ENCODE measurements at regions not wholly inside any gene's neighbourhood (a gene's known extent, or its start where the extent isn't known, plus 50 kb on each side); places are given as distances from the start of the nearest gene placed in this dataset.

- POLR2A ChIA-PET = no interaction called here
- in situ Hi-C loops (cut with HindIII; ENCODE audit: low pct_unique_long_range_greater_than_20kb, low sequenced_read_pairs) = no loop called here
- Histone ChIP-seq H3K4me1 (ENCODE audit: control insufficient read depth, insufficient read depth, low read length) (no peaks in the 10 kb centered on the region), H3K27ac (ENCODE audit: low read length) (no peak overlapping the region), H3K9me3 (ENCODE audit: control insufficient read depth, insufficient read depth, low read depth, low read length) (no peaks in the 10 kb centered on the region), H3K36me3 (ENCODE audit: control insufficient read depth, insufficient read depth, low read length) (no peaks in the 10 kb centered on the region), H3K4me3 (ENCODE audit: low read depth in 2 of 2, low read length in 2 of 2) (no peak overlapping the region), H3K27me3 (ENCODE audit: control insufficient read depth, insufficient read depth, low read length) (no peaks in the 10 kb centered on the region)
- TF ChIP-seq CTCF (IDR thresholded peaks at IDR 0.05) (no peak), SIN3A (IDR thresholded peaks at IDR 0.05; ENCODE audit: borderline replicate concordance, insufficient read depth, low read depth, low read length) (no peak), POLR2AphosphoS5 (IDR thresholded peaks at IDR 0.05; ENCODE audit: low read depth, low read length) (no peak), TCF7L2 (IDR thresholded peaks at IDR 0.05; ENCODE audit: low read depth, low read length) (no peak), REST (IDR thresholded peaks at IDR 0.05; ENCODE audit: insufficient read depth in 1 of 2, low read depth in 2 of 2, low read length in 1 of 2) (no peak)
- intact Hi-C loops (cut with micrococcal nuclease; ENCODE audit: unreplicated experiment) = no loop called here
- ATAC-seq (no peak), DNase-seq (ENCODE audit: low read depth, low spot score) (no peak)
- CTCF ChIA-PET = no interaction called here
- BruUV-seq (replicated peaks) = no TSS peak
These were observed 144.1 kb downstream of the NMUR2 start for GRCh38 chr5:152260940-152261339.

- Histone ChIP-seq H3K9me3 (ENCODE audit: control insufficient read depth, insufficient read depth, low read depth, low read length) (no peaks in the 10 kb centered on the region), H3K4me3 (ENCODE audit: low read depth in 2 of 2, low read length in 2 of 2) (no peak overlapping the region), H3K36me3 (ENCODE audit: control insufficient read depth, insufficient read depth, low read length) (no peaks in the 10 kb centered on the region), H3K4me1 (ENCODE audit: control insufficient read depth, insufficient read depth, low read length) (no peaks in the 10 kb centered on the region), H3K27me3 (ENCODE audit: control insufficient read depth, insufficient read depth, low read length) (no peaks in the 10 kb centered on the region), H3K27ac (ENCODE audit: low read length) (no peak overlapping the region)
- TF ChIP-seq POLR2AphosphoS5 (IDR thresholded peaks at IDR 0.05; ENCODE audit: low read depth, low read length) (no peak), CTCF (IDR thresholded peaks at IDR 0.05) (no peak), TCF7L2 (IDR thresholded peaks at IDR 0.05; ENCODE audit: low read depth, low read length) (no peak), REST (IDR thresholded peaks at IDR 0.05; ENCODE audit: insufficient read depth in 1 of 2, low read depth in 2 of 2, low read length in 1 of 2) (no peak), SIN3A (IDR thresholded peaks at IDR 0.05; ENCODE audit: borderline replicate concordance, insufficient read depth, low read depth, low read length) (no peak)
- ChIA-PET POLR2A (no interaction called here), CTCF (no interaction called here)
- BruUV-seq (replicated peaks) = no TSS peak
- ATAC-seq = no peak
- no peak for DNase-seq (ENCODE audit: low read depth, low spot score)
- intact Hi-C loops (cut with micrococcal nuclease; ENCODE audit: unreplicated experiment) = no loop called here
- in situ Hi-C loops (cut with HindIII; ENCODE audit: low pct_unique_long_range_greater_than_20kb, low sequenced_read_pairs) = no loop called here
These were observed 145.4 kb downstream of the NMUR2 start for GRCh38 chr5:152259702-152260101.
